ENCODE measurements at regions not wholly inside any gene's neighbourhood (a gene's known extent, or its start where the extent isn't known, plus 50 kb on each side); places are given as distances from the start of the nearest gene placed in this dataset.

DNA sequence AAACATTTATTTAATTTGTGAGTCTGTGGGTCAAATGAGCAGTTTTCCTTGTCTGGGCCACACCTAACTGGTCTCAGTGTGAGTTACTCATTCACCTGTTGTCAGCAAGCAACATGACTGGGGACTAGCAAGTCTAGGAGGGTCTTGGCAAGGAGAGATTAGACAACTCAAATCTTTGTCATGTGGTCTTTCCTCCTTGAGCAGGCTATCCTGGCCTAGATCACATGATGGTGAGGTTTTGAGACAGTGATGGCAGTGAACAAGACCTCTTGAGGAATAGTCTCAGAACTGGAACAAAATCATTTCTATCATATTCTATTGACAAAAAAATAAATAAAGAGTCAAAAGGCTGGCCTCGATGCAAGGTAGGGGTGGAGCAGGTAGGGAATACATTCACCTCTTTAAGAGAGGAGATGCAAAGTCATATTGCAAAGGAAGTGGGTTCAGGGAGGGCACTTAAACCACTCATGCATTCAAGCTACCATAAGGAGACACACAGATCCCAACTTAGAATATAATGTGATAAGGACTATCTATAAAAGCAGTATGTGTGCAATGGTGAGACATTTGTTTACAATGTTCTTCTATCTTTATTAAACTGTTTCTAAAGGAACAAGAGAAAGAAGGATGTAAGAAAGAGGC is 135.7 kb downstream of the ZNF330 start:
- 0% methylated on average over 1 of the region's 1 CpG for WGBS (ENCODE audit: insufficient coverage, low coverage, missing lambda C conversion rate)
- BruUV-seq (replicated peaks): no TSS peak
- Histone ChIP-seq H3K36me3 (ENCODE audit: control insufficient read depth, insufficient read depth, low read length) (no peaks in the 10 kb centered on the region), H3K4me3 (no peak overlapping the region), H3K4me1 (replicated peaks in 1 of 2; ENCODE audit: control insufficient read depth in 2 of 2, insufficient read depth in 2 of 2, low read length in 2 of 2) (peaks cover 0 to 8% of the 10 kb centered on the region in 2 experiments; a peak in 1 of 5 replicates), H4K20me1 (replicated peaks; ENCODE audit: control insufficient read depth, insufficient read depth, low read length) (no peaks in the 10 kb centered on the region), H3K9me1 (ENCODE audit: control insufficient read depth, insufficient read depth, low read length) (no peaks in the 10 kb centered on the region), H3K9ac (ENCODE audit: insufficient read depth in 1 of 2, low read depth in 2 of 2, low read length in 2 of 2) (no peak overlapping the region), H3K27ac (ENCODE audit: extremely low read depth, low read depth, low read length) (no peak overlapping the region), H3K9me3 (replicated peaks; ENCODE audit: control insufficient read depth, insufficient read depth, low read depth, low read length) (no peaks in the 10 kb centered on the region), H3K4me2 (ENCODE audit: insufficient read depth, low read length) (no peak overlapping the region), H3K79me2 (ENCODE audit: control insufficient read depth, insufficient read depth, low read length) (no peaks in the 10 kb centered on the region), H2AFZ (ENCODE audit: low read depth, low read length) (no peak overlapping the region), H3K27me3 (ENCODE audit: control insufficient read depth in 2 of 2, insufficient read depth in 2 of 2, low read length in 2 of 2) (no peaks in the 10 kb centered on the region)
- ATAC-seq (no peak), FAIRE-seq (no peak), DNase-seq (ENCODE audit: extremely low read depth in 1 of 4, low spot score in 3 of 4) (peak in 1 of 4 experiments; percentile 6)
- TF ChIP-seq TBP (optimal IDR thresholded peaks at IDR 0.05; ENCODE audit: low read depth, low read length) (no peak), ZFPM2 (CRISPR knock-in tag; IDR thresholded peaks at IDR 0.05) (no peak), ZNF785 (CRISPR knock-in tag; IDR thresholded peaks at IDR 0.05) (no peak), KAT8 (IDR thresholded peaks at IDR 0.05; ENCODE audit: low read depth) (no peak), OTX1 (CRISPR knock-in tag; IDR thresholded peaks at IDR 0.05) (no peak)
- TF ChIP-seq, protein P1, sequence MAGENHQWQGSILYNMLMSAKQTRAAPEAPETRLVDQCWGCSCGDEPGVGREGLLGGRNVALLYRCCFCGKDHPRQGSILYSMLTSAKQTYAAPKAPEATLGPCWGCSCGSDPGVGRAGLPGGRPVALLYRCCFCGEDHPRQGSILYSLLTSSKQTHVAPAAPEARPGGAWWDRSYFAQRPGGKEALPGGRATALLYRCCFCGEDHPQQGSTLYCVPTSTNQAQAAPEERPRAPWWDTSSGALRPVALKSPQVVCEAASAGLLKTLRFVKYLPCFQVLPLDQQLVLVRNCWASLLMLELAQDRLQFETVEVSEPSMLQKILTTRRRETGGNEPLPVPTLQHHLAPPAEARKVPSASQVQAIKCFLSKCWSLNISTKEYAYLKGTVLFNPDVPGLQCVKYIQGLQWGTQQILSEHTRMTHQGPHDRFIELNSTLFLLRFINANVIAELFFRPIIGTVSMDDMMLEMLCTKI (IDR thresholded peaks at IDR 0.05; ENCODE audit: partially characterized antibody): no peak
- TF ChIP-seq, protein P2, sequence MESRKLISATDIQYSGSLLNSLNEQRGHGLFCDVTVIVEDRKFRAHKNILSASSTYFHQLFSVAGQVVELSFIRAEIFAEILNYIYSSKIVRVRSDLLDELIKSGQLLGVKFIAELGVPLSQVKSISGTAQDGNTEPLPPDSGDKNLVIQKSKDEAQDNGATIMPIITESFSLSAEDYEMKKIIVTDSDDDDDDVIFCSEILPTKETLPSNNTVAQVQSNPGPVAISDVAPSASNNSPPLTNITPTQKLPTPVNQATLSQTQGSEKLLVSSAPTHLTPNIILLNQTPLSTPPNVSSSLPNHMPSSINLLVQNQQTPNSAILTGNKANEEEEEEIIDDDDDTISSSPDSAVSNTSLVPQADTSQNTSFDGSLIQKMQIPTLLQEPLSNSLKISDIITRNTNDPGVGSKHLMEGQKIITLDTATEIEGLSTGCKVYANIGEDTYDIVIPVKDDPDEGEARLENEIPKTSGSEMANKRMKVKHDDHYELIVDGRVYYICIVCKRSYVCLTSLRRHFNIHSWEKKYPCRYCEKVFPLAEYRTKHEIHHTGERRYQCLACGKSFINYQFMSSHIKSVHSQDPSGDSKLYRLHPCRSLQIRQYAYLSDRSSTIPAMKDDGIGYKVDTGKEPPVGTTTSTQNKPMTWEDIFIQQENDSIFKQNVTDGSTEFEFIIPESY (CRISPR knock-in tag; IDR thresholded peaks at IDR 0.05): no peak
- TF ChIP-seq, protein P3, sequence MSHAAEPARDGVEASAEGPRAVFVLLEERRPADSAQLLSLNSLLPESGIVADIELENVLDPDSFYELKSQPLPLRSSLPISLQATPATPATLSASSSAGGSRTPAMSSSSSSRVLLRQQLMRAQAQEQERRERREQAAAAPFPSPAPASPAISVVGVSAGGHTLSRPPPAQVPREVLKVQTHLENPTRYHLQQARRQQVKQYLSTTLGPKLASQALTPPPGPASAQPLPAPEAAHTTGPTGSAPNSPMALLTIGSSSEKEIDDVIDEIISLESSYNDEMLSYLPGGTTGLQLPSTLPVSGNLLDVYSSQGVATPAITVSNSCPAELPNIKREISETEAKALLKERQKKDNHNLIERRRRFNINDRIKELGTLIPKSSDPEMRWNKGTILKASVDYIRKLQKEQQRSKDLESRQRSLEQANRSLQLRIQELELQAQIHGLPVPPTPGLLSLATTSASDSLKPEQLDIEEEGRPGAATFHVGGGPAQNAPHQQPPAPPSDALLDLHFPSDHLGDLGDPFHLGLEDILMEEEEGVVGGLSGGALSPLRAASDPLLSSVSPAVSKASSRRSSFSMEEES (CRISPR knock-in tag; IDR thresholded peaks at IDR 0.05): 0 out of 2 replicates have a peak, but pooled peaks have one; percentile 31
- in situ Hi-C loops (cut with MboI): no loop called here
- CTCF ChIA-PET (ENCODE audit: low intra/inter-chr PET ratio): no interaction called here
- intact Hi-C loops (cut with micrococcal nuclease): no loop called here
- POLR2A ChIA-PET: no interaction called here
